ENCODE measurements at regions not wholly inside any gene's neighbourhood (a gene's known extent, or its start where the extent isn't known, plus 50 kb on each side); places are given as distances from the start of the nearest gene placed in this dataset.

DNA sequence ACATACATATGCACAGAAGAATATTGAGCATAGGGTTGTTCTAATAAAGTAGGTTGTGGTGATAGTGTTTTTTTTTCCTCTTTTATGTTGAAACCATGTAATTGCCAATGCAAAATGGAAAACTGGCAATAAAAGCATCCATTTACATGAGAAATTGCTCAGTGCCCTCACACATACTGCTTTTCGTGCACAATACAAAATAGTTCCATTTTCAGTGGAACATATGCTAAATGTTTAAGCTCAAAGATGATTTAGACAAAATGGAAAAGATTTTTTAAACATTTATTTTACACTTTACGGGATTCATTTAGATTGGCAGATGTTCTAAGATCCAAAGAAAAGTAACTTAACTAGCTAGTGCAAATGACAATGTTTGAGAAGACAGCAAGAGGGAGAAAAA lies 678.1 kb upstream of the MANEA start:
- TF ChIP-seq CTCF (IDR thresholded peaks at IDR 0.05) = no peak
- no peak for TF ChIP-seq EZH2 (IDR thresholded peaks at IDR 0.05)
- TF ChIP-seq EZH2phosphoT487 (IDR thresholded peaks at IDR 0.05) = no peak

Data from neural progenitor cell (in vitro differentiated cells).